Prostate gland (tissue), 2 donors: ENCODE measurements at regions not wholly inside any gene's neighbourhood (a gene's known extent, or its start where the extent isn't known, plus 50 kb on each side); places are given as distances from the start of the nearest gene placed in this dataset.

ENCODE experiments used
- CTCF ChIP-seq, 4 experiments: fragments of 200-600 bp in 2 of 4; fragments of 450-650 bp in 2 of 4; sonication (generic) in 2 of 4; IDR thresholded peaks; 1 replicate in 3 of 4; 2 replicates in 1 of 4; pipeline ENCODE4 v1.5.1; 2016 to 2019; ENCODE audit warnings: antibody characterized with exemption in 4 of 4, mild to moderate bottlenecking in 2 of 4, moderate library complexity in 2 of 4
- POLR2A ChIP-seq: fragments of 450-650 bp; IDR thresholded peaks from one replicate; pipeline ENCODE4 v1.6.1; 2016; ENCODE audit warnings: antibody characterized with exemption, mild to moderate bottlenecking
- POLR2AphosphoS5 ChIP-seq: sonication (generic); formaldehyde crosslinking; IDR thresholded peaks from one replicate; pipeline ENCODE4 v1.6.1; 2017; ENCODE audit warnings: antibody characterized with exemption

GRCh38 chr6:7048894-7049293 is 58.9 kb upstream of the RREB1 start:
- TF ChIP-seq CTCF (IDR thresholded peaks at IDR 0.05) (no peak), POLR2A (no peak), POLR2AphosphoS5 (no peak)
